ENCODE measurements at regions not wholly inside any gene's neighbourhood (a gene's known extent, or its start where the extent isn't known, plus 50 kb on each side); places are given as distances from the start of the nearest gene placed in this dataset.

DNA sequence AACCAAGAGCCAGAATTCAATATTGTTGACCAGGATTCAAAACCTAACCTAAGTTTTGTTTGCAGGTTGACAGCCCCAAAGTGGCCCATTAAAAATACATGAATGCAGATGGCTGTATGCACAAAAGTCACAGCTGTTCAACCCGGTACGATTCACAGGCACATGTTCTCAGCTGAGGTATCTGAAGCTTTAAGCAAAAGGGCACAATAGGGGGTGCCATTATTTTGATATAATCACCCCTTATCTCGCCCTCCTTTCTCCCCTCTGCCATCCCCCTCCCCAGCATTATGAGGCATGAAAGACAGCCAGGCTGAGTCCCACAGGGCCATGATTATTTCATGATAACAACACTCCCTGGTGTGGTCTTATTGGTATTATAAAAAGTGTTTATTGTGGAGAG, 264.9 kb downstream of the EBLN2 start:
- Histone ChIP-seq H3K36me3 (ENCODE audit: control insufficient read depth, insufficient read depth, low read length) (no peaks in the 10 kb centered on the region), H3K4me3 (ENCODE audit: low read depth, low read length) (no peak overlapping the region), H3K27me3 (ENCODE audit: control insufficient read depth, insufficient read depth, low read length) (no peaks in the 10 kb centered on the region)
- FAIRE-seq (no peak), DNase-seq (ENCODE audit: low read depth) (no peak)
- TF ChIP-seq, protein P1, sequence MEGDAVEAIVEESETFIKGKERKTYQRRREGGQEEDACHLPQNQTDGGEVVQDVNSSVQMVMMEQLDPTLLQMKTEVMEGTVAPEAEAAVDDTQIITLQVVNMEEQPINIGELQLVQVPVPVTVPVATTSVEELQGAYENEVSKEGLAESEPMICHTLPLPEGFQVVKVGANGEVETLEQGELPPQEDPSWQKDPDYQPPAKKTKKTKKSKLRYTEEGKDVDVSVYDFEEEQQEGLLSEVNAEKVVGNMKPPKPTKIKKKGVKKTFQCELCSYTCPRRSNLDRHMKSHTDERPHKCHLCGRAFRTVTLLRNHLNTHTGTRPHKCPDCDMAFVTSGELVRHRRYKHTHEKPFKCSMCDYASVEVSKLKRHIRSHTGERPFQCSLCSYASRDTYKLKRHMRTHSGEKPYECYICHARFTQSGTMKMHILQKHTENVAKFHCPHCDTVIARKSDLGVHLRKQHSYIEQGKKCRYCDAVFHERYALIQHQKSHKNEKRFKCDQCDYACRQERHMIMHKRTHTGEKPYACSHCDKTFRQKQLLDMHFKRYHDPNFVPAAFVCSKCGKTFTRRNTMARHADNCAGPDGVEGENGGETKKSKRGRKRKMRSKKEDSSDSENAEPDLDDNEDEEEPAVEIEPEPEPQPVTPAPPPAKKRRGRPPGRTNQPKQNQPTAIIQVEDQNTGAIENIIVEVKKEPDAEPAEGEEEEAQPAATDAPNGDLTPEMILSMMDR (IDR thresholded peaks at IDR 0.05; ENCODE audit: insufficient read depth, low read length, severe bottlenecking): no peak

DNA sequence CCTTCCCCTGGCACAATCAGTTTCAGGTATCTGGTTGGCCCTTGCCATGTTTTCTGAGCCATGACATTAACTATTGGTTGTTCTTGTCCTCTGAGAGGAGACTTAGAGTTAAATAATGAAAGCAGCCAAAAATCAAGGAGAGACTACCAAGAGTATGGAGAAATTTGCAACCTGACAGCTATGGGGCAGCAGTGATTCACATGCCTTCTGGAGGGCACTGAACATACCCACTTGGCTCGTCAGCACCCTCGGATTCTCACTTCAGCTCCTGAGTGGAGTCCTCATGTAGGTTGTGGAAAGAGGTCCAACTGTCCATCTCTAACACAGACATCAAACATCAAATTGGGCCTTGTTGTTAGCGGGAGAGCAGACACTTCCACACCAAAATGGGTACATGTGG, 265.6 kb downstream of the EBLN2 start:
- H3K27me3 ChIP-seq (ENCODE audit: control insufficient read depth, insufficient read depth, low read length): no peaks in the 10 kb centered on the region
- DNase-seq (ENCODE audit: low read depth): no peak
- no peaks in the 10 kb centered on the region for H3K36me3 ChIP-seq (ENCODE audit: control insufficient read depth, insufficient read depth, low read length)
- FAIRE-seq: no peak
- no peak overlapping the region for H3K4me3 ChIP-seq (ENCODE audit: low read depth, low read length)
- TF ChIP-seq, protein P1 (IDR thresholded peaks at IDR 0.05; ENCODE audit: insufficient read depth, low read length, severe bottlenecking): no peak

All from bronchial epithelial cell (primary cell).